ENCODE measurements at regions not wholly inside any gene's neighbourhood (a gene's known extent, or its start where the extent isn't known, plus 50 kb on each side); places are given as distances from the start of the nearest gene placed in this dataset.
"Not testable (repeated sequence)": the region's sequence is repeated elsewhere in the genome, so short reads cannot be mapped to it uniquely, and the experiment has no call there.

- DNase-seq, result no peak
These were observed 489.5 kb downstream of the IRS1 start for GRCh38 chr2:226310146-226310545.

DNA sequence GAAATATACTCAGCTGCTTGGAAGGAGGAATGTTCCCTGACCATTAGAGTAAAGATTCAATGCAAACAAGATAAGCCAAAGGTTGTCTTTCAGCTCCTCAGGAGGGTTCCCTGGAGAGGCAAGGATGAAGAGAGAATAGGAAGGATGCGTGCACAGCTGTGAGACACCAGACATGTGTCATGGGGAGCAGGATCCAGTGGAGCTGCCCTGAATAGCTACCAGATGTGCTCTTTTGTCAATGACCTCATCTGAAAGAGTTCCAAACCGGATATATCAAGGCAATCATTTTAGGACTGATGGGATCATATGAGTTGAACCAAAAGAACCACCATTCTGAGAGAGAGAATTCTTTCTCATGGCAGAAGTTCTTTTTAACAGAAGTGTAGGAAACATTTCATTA is 490.6 kb downstream of the IRS1 start:
- DNase-seq, result no peak

GRCh38 chr2:226308323-226308680 is 491.3 kb downstream of the IRS1 start:
- no peak for DNase-seq

DNA sequence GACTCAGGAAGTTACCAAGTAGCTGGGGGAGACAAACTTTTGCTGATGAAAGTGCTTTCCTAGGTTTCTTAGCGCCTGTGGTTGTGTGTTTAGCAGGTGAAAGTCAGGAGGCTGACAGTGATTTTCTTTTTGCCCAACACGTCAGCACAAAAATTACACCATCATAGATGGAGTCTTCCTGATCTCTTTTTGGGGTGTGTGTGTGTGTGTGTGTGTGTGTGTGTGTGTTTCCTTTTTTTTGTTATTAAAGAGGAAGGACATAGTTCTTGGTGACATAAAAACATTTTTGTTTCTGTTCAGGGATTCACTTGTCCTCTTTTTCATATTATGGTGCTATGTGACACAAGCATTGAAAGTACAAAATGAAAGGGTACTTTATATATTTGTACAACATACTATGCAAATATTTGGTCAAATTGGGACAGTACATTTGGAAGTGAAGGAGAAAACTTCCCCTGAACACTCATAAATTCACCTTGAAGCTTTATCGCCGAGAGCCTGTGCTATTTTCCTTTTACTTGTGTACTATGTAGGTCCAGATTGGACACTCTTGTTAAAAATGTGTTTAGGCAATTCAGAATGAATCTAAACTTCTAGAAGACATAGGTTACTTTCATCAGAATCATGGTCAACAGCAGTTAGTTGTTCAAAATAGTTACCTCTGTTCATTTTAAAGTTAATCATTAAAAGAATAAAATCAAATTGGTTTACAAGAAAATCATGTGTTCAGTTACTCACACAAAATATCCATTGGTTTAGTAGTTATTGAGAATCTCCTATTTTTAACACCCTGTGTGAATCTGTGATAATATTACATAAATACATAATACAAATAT is 491.9 kb downstream of the IRS1 start:
- no peak for DNase-seq

DNA sequence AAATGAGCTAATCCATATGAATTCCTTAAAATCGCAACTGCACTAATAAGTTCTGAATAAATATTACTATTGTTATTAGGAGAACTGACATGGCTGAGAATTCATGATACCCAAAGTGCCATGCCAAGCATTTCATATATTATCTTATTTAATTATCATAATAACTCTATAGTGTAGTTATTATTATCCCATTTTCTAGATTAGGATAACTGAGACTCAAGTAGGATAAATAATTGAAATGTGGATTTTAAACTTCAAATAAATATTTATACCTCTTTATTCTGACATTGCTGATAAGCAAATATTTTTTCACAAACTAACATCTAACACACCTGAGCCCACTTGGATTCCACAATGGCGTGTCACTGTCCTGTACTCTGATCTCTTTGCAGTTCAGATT is 492.7 kb downstream of the IRS1 start:
- no peak for DNase-seq

DNA sequence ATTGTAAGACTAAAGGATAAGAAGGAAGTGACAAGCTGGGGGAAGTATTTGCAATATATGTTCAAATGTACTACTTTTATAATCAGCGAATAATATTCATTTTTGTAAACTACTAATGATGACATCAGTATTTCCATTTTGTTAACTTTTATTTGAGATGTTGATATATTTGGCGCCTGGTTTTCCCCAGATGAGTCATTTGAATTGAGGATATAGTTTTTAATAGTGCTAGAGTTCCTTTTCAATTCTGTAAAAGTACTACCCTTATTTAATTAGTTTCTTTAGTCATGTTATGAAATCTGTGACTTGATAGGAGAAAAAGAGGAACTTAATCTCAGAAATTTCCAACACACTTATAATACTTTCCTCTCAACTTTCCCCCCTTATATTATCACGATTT is 495.3 kb downstream of the IRS1 start:
- no peak for DNase-seq

- no peak for DNase-seq
These were observed 495.9 kb downstream of the IRS1 start for GRCh38 chr2:226303707-226304106.

DNA sequence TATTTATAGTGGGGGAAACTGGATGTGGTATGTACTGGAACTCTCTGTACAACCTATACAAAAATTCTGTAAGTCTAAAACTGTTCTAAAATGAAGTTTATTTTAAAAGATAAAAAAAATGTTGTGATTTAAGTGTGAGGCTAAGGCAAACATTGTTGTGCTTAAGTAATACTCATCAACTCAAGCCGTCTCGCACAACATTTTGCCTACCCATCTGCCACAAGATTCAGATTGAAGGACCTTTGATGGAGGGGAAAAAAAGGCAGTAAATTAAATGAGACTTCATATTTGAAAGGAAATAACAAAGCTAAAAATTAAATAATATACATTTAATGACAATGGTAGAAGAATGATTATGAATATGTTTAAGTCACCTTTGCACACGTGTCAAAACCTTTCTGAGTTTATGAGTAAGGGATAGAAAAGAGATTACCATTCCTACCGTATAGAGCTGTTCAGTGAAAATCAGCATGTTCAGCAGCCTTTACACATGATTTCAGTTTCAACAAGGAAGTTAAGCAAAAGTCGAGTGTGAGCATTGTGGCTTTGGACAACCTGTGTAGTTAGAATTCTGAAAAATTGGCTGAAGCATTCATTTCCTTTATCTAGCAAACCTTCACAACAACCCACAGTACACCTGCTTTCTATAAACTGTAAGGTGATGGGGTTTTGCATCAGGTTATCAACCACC is 499.3 kb downstream of the IRS1 start:
- DNase-seq, result no peak

GRCh38 chr2:226299771-226300170 is 499.8 kb downstream of the IRS1 start:
- DNase-seq, result no peak

- DNase-seq, result no peak
These were observed 503.9 kb downstream of the IRS1 start for GRCh38 chr2:226295681-226296080.

GRCh38 chr2:226295123-226295522 is 504.5 kb downstream of the IRS1 start:
- DNase-seq, result no peak

GRCh38 chr2:226291281-226291680 is 508.3 kb downstream of the IRS1 start:
- DNase-seq, result not testable (repeated sequence)

- DNase-seq, result no peak
These were observed 512.7 kb downstream of the IRS1 start for GRCh38 chr2:226286916-226287315.

DNA sequence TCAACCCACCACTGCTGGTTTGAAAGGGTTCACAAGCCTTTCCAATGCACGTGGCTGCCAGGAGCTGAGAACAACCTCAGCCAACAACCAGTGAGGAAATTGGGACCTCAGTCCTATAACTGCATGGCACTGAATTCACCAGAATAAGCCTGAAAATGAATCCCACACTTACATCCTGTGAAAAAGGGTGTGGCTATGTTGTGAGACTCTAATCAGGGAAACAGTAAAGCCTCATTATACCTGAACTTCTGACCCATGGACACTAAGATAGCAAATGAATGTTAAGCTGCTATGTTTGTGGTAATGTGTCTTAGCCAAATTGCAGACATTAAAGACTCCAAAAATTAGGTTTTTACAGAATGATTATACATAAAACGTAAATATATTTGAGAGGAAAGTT is 515.8 kb downstream of the IRS1 start:
- no peak for DNase-seq

DNA sequence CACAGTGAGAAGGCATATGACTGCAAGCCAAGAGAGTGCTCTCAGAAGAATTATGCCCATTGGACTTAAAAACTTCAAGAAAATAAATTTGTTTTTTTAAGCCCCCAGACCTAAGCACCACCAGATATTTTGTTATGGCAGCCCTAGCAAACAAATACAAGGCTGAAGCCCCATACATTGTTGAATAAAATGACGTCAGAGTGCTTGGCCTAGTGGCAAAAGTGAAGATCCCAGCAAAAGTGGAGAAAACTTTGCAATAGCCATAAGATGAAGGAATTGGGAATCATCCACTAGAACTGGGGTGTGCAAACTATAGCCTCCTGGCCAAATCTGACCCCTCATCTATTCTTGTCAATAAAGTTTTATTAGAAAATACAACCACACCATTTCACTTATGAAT is 517.5 kb downstream of the IRS1 start:
- DNase-seq, result no peak

DNA sequence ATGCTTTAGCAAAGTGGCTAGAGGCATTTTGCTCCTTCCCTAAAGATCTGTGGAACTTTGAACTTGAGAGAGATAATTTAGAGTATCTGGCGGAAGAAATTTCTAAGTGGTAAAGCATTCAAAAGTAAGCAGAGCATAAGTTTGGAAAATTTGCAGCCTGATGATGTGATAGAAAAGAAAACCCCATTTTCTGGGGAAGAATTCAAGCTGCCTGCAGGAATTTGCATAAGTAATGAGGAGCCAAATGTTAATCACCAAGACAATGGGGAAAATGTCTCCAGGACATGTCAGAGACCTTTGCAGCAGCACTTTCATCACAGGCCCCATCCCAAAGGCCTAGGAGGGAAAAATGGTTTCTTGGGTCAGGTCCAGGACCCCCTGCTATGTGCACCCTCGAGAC is 519.5 kb downstream of the IRS1 start:
- DNase-seq, result not testable (repeated sequence)

DNA sequence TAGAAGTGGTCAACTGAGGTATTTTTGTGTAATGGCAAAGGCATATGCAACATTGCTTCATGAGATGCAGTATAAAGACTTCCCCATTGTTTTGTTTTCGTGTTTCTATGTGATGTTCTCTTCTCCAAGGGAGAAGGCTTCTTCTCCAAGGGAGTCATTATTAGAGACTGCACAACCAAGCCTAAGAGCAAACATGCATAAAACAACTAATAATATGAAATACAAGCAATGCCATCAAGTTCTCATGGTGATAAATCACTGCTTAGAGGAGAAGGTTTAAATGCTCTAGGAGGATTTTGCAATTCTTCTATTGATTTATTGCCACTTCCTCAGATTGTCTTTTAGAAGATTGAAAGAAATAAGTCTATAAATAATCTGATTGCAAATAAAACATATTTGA is 524.4 kb downstream of the IRS1 start:
- DNase-seq, result no peak

DNA sequence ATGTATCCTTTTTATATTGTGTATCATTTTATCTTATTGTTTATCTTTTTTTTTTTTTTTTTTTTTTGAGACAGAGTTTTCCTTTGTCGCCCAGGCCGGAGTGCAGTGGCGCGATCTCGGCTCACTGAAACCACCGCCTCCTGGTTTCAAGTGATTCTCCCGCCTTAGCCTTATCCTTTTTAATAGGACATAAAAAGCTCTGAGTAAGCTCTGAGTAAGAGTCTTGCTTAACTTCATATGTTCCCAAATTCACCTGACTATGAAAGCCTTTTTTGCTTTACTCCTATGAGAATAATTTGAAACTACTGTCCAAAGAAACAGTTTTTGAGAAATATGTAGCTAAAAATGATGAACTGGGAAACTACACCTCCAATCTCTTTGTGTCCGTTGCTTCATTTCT is 525.5 kb downstream of the IRS1 start:
- no peak for DNase-seq

- no peak for DNase-seq
These were observed 526.2 kb downstream of the IRS1 start for GRCh38 chr2:226273440-226273839.

DNA sequence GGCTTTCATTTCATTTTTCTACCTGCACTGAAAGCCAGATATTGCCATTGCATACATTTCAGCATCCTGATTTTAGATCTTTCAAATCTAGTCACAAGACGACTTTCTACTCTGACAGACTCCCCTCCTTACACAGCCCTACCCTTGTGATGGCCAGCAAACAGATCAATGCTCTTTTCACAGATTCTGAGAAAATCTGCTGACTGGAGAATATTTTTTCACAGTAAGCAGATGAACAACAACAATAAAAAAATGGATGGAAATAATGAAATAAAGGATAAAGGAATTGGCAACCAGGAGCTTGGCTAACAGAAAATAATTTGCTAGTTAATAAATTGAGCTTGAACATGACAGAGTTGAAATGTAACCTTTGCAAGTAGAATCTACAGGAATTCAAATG is 527.2 kb downstream of the IRS1 start:
- DNase-seq, result no peak

DNA sequence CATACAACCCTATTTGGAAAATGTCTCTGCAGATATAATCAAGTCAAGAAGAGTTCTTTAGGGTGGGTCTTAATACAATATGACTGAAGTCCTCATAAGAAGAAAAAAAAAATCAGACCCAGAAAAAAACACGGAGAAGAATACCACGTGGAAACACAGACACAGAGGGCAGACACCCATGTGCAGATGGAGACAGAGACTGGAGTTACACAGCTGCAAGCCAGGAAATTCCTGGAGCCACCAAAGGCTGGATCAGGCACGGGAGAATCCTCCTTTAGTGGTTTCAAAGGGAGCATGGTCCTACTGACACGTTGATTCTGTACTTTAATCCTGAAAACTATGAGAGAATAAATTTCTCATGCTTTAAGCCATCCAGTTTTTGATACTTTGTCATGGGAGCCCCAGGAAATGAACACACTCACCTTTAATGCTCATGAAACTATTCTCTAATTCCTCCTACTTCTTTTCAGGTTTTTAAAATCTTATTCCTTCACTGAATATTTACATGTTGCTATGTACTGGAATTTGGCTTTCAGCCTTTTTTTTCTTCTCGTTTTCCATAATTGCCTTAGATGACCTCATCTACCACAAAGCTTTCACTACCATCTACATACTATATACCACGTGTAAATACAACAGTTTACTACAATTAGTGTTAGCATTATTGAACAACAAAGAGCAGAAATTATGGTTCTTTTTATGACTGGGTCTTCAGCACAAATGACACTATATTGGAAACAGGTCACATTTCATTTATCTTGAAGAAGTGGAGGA is 529.1 kb downstream of the IRS1 start:
- no peak for DNase-seq

- no peak for DNase-seq
These were observed 531.9 kb downstream of the IRS1 start for GRCh38 chr2:226267516-226268289.
